ENCODE measurements at regions not wholly inside any gene's neighbourhood (a gene's known extent, or its start where the extent isn't known, plus 50 kb on each side); places are given as distances from the start of the nearest gene placed in this dataset.
"Not testable (repeated sequence)": the region's sequence is repeated elsewhere in the genome, so short reads cannot be mapped to it uniquely, and the experiment has no call there.

GRCh38 chr7:113775804-113776203 is 143.0 kb downstream of the PPP1R3A start:
- no peak for DNase-seq

- no peak for DNase-seq
These were observed 143.4 kb downstream of the PPP1R3A start for GRCh38 chr7:113775401-113775800.

GRCh38 chr7:113774182-113774807 is 144.5 kb downstream of the PPP1R3A start:
- DNase-seq: no peak

- no peak for DNase-seq
These were observed 148.6 kb downstream of the PPP1R3A start for GRCh38 chr7:113770146-113770738.

GRCh38 chr7:113768387-113768786 is 150.4 kb downstream of the PPP1R3A start:
- no peak for DNase-seq

GRCh38 chr7:113764401-113765035 is 154.3 kb downstream of the PPP1R3A start:
- DNase-seq: no peak

GRCh38 chr7:113763226-113763625 is 155.6 kb downstream of the PPP1R3A start:
- no peak for DNase-seq

- DNase-seq: no peak
These were observed 162.6 kb downstream of the PPP1R3A start for GRCh38 chr7:113756250-113756649.

GRCh38 chr7:113752689-113753088 is 166.1 kb downstream of the PPP1R3A start:
- no peak for DNase-seq

GRCh38 chr7:113752289-113752688 is 166.5 kb downstream of the PPP1R3A start:
- DNase-seq: no peak

- DNase-seq: no peak
These were observed 167.3 kb downstream of the PPP1R3A start for GRCh38 chr7:113751547-113751946.

- not testable (repeated sequence) for DNase-seq
These were observed 170.4 kb downstream of the PPP1R3A start for GRCh38 chr7:113748385-113748784.

- not testable (repeated sequence) for DNase-seq
These were observed 175.8 kb downstream of the PPP1R3A start for GRCh38 chr7:113742946-113743431.

- DNase-seq: no peak
These were observed 176.4 kb downstream of the PPP1R3A start for GRCh38 chr7:113742377-113742776.

- DNase-seq: no peak
These were observed 187.2 kb downstream of the PPP1R3A start for GRCh38 chr7:113731571-113731970.

- no peak for DNase-seq
These were observed 188.4 kb downstream of the PPP1R3A start for GRCh38 chr7:113730309-113730955.

- DNase-seq: no peak
These were observed 191.3 kb downstream of the PPP1R3A start for GRCh38 chr7:113727486-113727885.

- DNase-seq: no peak
These were observed 196.8 kb downstream of the PPP1R3A start for GRCh38 chr7:113722006-113722405.

- no peak for DNase-seq
These were observed 201.1 kb downstream of the PPP1R3A start for GRCh38 chr7:113717739-113718138.

GRCh38 chr7:113715981-113716856 is 202.6 kb downstream of the PPP1R3A start:
- no peak for DNase-seq

GRCh38 chr7:113715262-113715661 is 203.5 kb downstream of the PPP1R3A start:
- DNase-seq: no peak

GRCh38 chr7:113710310-113711096 is 208.3 kb downstream of the PPP1R3A start:
- DNase-seq: no peak
